ENCODE measurements at regions not wholly inside any gene's neighbourhood (a gene's known extent, or its start where the extent isn't known, plus 50 kb on each side); places are given as distances from the start of the nearest gene placed in this dataset.

GRCh38 chr1:114290776-114291175 is 137.1 kb upstream of the SYT6 start:
- H3K9me3 ChIP-seq (ENCODE audit: insufficient read depth, low read depth): no peaks in the 10 kb centered on the region
- H3K36me3 ChIP-seq (ENCODE audit: low read depth): no peaks in the 10 kb centered on the region
- H3K4me3 ChIP-seq: no peak overlapping the region
- H2AFZ ChIP-seq: no peak overlapping the region
- H3K4me1 ChIP-seq (replicated peaks; ENCODE audit: insufficient read depth): no peaks in the 10 kb centered on the region
- no peak overlapping the region for H3K27ac ChIP-seq
- H3K79me2 ChIP-seq (ENCODE audit: low read depth): no peaks in the 10 kb centered on the region
- no peak overlapping the region for H3K4me2 ChIP-seq
- no peaks in the 10 kb centered on the region for H3K27me3 ChIP-seq (ENCODE audit: insufficient read depth, low read depth)
- TF ChIP-seq EZH2 (IDR thresholded peaks at IDR 0.05; ENCODE audit: low read depth): no peak
- no peak for TF ChIP-seq CTCF (conservative IDR thresholded peaks at IDR 0.05)
- no peaks in the 10 kb centered on the region for H4K20me1 ChIP-seq (ENCODE audit: insufficient read depth)
- no peaks in the 10 kb centered on the region for H3F3A ChIP-seq (ENCODE audit: insufficient read depth, low read depth)
- no TSS peak for BruUV-seq (replicated peaks)
- ChIA-PET CTCF (no interaction called here), POLR2A (ENCODE audit: unreplicated experiment) (no interaction called here)
- DNase-seq: no peak
- no peaks in the 10 kb centered on the region for H3K9me2 ChIP-seq (ENCODE audit: insufficient read depth)
- intact Hi-C loops (cut with micrococcal nuclease; ENCODE audit: unreplicated experiment): no loop called here

DNA sequence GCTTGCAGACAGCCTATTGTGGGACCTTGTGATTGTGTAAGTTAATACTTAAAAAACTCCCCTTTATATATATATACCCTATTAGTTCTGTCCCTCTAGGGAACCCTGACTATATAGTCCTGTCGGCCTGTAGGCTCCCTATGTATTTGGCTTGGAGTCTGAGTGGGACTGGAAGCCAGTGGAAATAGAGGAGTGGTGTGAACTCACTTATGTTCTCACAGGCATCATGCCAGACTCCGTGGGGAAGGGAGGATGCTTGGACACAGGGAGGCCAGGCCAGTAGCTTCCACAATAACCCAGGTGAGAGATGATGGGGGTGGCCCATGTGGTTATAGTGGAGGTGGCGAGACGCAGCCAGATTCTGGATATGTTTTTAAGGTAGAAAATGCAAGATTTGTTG is 136.7 kb upstream of the SYT6 start:
- Histone ChIP-seq H3K9me2 (ENCODE audit: insufficient read depth) (no peaks in the 10 kb centered on the region), H3K4me2 (no peak overlapping the region), H3K9me3 (ENCODE audit: insufficient read depth, low read depth) (no peaks in the 10 kb centered on the region), H3K4me3 (no peak overlapping the region), H3K79me2 (ENCODE audit: low read depth) (no peaks in the 10 kb centered on the region), H3F3A (ENCODE audit: insufficient read depth, low read depth) (no peaks in the 10 kb centered on the region), H3K4me1 (replicated peaks; ENCODE audit: insufficient read depth) (no peaks in the 10 kb centered on the region), H3K27me3 (ENCODE audit: insufficient read depth, low read depth) (no peaks in the 10 kb centered on the region), H2AFZ (no peak overlapping the region), H3K36me3 (ENCODE audit: low read depth) (no peaks in the 10 kb centered on the region), H3K27ac (no peak overlapping the region), H4K20me1 (ENCODE audit: insufficient read depth) (no peaks in the 10 kb centered on the region)
- intact Hi-C loops (cut with micrococcal nuclease; ENCODE audit: unreplicated experiment): no loop called here
- BruUV-seq (replicated peaks): no TSS peak
- CTCF ChIA-PET: no interaction called here
- TF ChIP-seq CTCF (conservative IDR thresholded peaks at IDR 0.05): no peak
- TF ChIP-seq EZH2 (IDR thresholded peaks at IDR 0.05; ENCODE audit: low read depth): no peak
- POLR2A ChIA-PET (ENCODE audit: unreplicated experiment): no interaction called here
- DNase-seq: no peak

DNA sequence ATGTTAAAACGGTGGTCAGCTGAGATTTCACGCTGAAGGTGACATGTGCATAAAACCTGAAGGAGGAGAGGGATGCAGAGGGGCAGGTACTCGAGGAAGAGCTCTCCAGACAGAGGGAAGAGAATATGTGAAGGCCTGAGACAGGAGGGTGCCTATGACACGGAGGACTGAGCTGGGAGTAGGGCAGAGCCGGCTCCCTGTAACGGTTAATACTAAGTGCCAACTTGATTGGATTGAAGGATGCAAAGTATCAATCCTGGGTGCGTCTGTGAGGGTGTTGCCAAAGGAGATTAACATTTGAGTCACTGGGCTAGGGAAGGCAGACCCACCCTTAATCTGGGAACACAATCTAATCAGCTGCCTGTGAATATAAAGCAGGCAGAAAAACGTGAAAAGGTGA is 136.2 kb upstream of the SYT6 start:
- TF ChIP-seq EZH2 (IDR thresholded peaks at IDR 0.05; ENCODE audit: low read depth): no peak
- no peak for TF ChIP-seq CTCF (conservative IDR thresholded peaks at IDR 0.05)
- H3K36me3 ChIP-seq (ENCODE audit: low read depth): no peaks in the 10 kb centered on the region
- H3K79me2 ChIP-seq (ENCODE audit: low read depth): no peaks in the 10 kb centered on the region
- intact Hi-C loops (cut with micrococcal nuclease; ENCODE audit: unreplicated experiment): no loop called here
- H4K20me1 ChIP-seq (ENCODE audit: insufficient read depth): no peaks in the 10 kb centered on the region
- CTCF ChIA-PET: no interaction called here
- H3K9me2 ChIP-seq (ENCODE audit: insufficient read depth): no peaks in the 10 kb centered on the region
- no peak overlapping the region for H3K27ac ChIP-seq
- H3K4me1 ChIP-seq (replicated peaks; ENCODE audit: insufficient read depth): no peaks in the 10 kb centered on the region
- H3K27me3 ChIP-seq (ENCODE audit: insufficient read depth, low read depth): no peaks in the 10 kb centered on the region
- no peak overlapping the region for H2AFZ ChIP-seq
- no peaks in the 10 kb centered on the region for H3F3A ChIP-seq (ENCODE audit: insufficient read depth, low read depth)
- no peak overlapping the region for H3K4me2 ChIP-seq
- no TSS peak for BruUV-seq (replicated peaks)
- H3K9me3 ChIP-seq (ENCODE audit: insufficient read depth, low read depth): no peaks in the 10 kb centered on the region
- no peak overlapping the region for H3K4me3 ChIP-seq
- POLR2A ChIA-PET (ENCODE audit: unreplicated experiment): no interaction called here
- no peak for DNase-seq

Measured in PC-9 (cell line).